GM23338 (cell line): ENCODE measurements at regions not wholly inside any gene's neighbourhood (a gene's known extent, or its start where the extent isn't known, plus 50 kb on each side); places are given as distances from the start of the nearest gene placed in this dataset.

Source experiments
- CREB1 ChIP-seq: fragments of 250-450 bp; sonication (Bioruptor Pico); IDR thresholded peaks from 2 replicates; pipeline ENCODE4 v1.5.0; 2020; ENCODE audit warnings: low read depth, mild to moderate bottlenecking, moderate library complexity
- EZH2 ChIP-seq: fragments of 200-600 bp; sonication (generic); IDR thresholded peaks from one replicate; pipeline ENCODE4 v1.8.0; 2017; ENCODE audit warnings: antibody characterized with exemption, mild to moderate bottlenecking, low read depth; ENCODE audit not compliant: unreplicated experiment
- EZH2phosphoT487 ChIP-seq: fragments of 200-600 bp; sonication (generic); IDR thresholded peaks from one replicate; pipeline ENCODE4 v1.8.1; 2018; ENCODE audit warnings: antibody characterized with exemption; ENCODE audit not compliant: unreplicated experiment
- JUNB ChIP-seq: IDR thresholded peaks from one replicate; pipeline ENCODE4 v1.6.1; 2016; ENCODE audit warnings: antibody characterized with exemption; ENCODE audit not compliant: unreplicated experiment
- NANOG ChIP-seq: IDR thresholded peaks from 2 replicates; pipeline ENCODE4 v1.6.1; 2016; ENCODE audit warnings: antibody characterized with exemption, borderline replicate concordance
- POLR2AphosphoS5 ChIP-seq: IDR thresholded peaks from 2 replicates; pipeline ENCODE4 v1.6.1; 2016; ENCODE audit warnings: antibody characterized with exemption, low read depth
- REST ChIP-seq: IDR thresholded peaks from one replicate; pipeline ENCODE4 v1.6.1; 2018; ENCODE audit warnings: antibody characterized with exemption; ENCODE audit not compliant: unreplicated experiment
- STAT1 ChIP-seq: IDR thresholded peaks from one replicate; pipeline ENCODE4 v1.6.1; 2016; ENCODE audit warnings: antibody characterized with exemption; ENCODE audit not compliant: unreplicated experiment
- ZNF114 ChIP-seq: fragments of 250-450 bp; sonication (Bioruptor Pico); IDR thresholded peaks from 2 replicates; pipeline ENCODE4 v1.5.0; 2020; ENCODE audit warnings: mild to moderate bottlenecking, moderate library complexity
- ZNF331 ChIP-seq: fragments of 250-450 bp; sonication (Bioruptor Pico); IDR thresholded peaks from 2 replicates; pipeline ENCODE4 v1.5.0; 2020; ENCODE audit warnings: low read depth, mild to moderate bottlenecking, moderate library complexity
- ZNF462 ChIP-seq: fragments of 250-450 bp; sonication (Bioruptor Pico); IDR thresholded peaks from 2 replicates; pipeline ENCODE4 v1.5.0; 2020; ENCODE audit warnings: mild to moderate bottlenecking, moderate library complexity
- TF ChIP-seq, protein P1 (sequence below), 2 experiments: fragments of 200-600 bp in 1 of 2; sonication (generic) in 1 of 2; conservative IDR thresholded peaks; 2 replicates each; pipeline versions ENCODE4 v1.5.1 to v1.6.1; 2016 to 2017; ENCODE audit warnings: antibody characterized with exemption in 2 of 2, low read depth in 2 of 2, mild to moderate bottlenecking in 2 of 2, moderate library complexity in 1 of 2
- TF ChIP-seq, protein P2 (sequence below): IDR thresholded peaks from 2 replicates; pipeline ENCODE4 v1.6.1; 2016; ENCODE audit warnings: antibody characterized with exemption

GRCh38 chr20:56981301-56981700 is 285.1 kb downstream of the BMP7 start:
- TF ChIP-seq CREB1 (CRISPR knock-in tag): no peak
- TF ChIP-seq, protein P1, sequence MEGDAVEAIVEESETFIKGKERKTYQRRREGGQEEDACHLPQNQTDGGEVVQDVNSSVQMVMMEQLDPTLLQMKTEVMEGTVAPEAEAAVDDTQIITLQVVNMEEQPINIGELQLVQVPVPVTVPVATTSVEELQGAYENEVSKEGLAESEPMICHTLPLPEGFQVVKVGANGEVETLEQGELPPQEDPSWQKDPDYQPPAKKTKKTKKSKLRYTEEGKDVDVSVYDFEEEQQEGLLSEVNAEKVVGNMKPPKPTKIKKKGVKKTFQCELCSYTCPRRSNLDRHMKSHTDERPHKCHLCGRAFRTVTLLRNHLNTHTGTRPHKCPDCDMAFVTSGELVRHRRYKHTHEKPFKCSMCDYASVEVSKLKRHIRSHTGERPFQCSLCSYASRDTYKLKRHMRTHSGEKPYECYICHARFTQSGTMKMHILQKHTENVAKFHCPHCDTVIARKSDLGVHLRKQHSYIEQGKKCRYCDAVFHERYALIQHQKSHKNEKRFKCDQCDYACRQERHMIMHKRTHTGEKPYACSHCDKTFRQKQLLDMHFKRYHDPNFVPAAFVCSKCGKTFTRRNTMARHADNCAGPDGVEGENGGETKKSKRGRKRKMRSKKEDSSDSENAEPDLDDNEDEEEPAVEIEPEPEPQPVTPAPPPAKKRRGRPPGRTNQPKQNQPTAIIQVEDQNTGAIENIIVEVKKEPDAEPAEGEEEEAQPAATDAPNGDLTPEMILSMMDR (conservative IDR thresholded peaks at IDR 0.05; ENCODE audit: low read depth in 2 of 2): no peak
- TF ChIP-seq POLR2AphosphoS5: no peak
- no peak for TF ChIP-seq REST
- no peak for TF ChIP-seq EZH2
- TF ChIP-seq EZH2phosphoT487: no peak
- no peak for TF ChIP-seq STAT1
- TF ChIP-seq, protein P2, sequence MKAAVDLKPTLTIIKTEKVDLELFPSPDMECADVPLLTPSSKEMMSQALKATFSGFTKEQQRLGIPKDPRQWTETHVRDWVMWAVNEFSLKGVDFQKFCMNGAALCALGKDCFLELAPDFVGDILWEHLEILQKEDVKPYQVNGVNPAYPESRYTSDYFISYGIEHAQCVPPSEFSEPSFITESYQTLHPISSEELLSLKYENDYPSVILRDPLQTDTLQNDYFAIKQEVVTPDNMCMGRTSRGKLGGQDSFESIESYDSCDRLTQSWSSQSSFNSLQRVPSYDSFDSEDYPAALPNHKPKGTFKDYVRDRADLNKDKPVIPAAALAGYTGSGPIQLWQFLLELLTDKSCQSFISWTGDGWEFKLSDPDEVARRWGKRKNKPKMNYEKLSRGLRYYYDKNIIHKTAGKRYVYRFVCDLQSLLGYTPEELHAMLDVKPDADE: no peak
- TF ChIP-seq JUNB: no peak
- TF ChIP-seq ZNF331 (CRISPR knock-in tag): no peak
- no peak for TF ChIP-seq NANOG
- no peak for TF ChIP-seq ZNF114
- no peak for TF ChIP-seq ZNF462 (CRISPR knock-in tag)
